NK-92 (cell line): ENCODE measurements at regions not wholly inside any gene's neighbourhood (a gene's known extent, or its start where the extent isn't known, plus 50 kb on each side); places are given as distances from the start of the nearest gene placed in this dataset.

Source experiments
- DNase-seq: peaks from one replicate; lab custom pipeline; 2025; ENCODE audit not compliant: unreplicated experiment; lab: John Stamatoyannopoulos, UW

- DNase-seq = no peak
Observed at GRCh38 chr2:126359494-126359893, 296.5 kb upstream of the GYPC start.

GRCh38 chr2:126367361-126367760, 288.6 kb upstream of the GYPC start:
- DNase-seq = no peak

GRCh38 chr2:126368758-126369157, 287.2 kb upstream of the GYPC start:
- DNase-seq = no peak

- no peak for DNase-seq
Observed at GRCh38 chr2:126370201-126370600, 285.8 kb upstream of the GYPC start.

DNA sequence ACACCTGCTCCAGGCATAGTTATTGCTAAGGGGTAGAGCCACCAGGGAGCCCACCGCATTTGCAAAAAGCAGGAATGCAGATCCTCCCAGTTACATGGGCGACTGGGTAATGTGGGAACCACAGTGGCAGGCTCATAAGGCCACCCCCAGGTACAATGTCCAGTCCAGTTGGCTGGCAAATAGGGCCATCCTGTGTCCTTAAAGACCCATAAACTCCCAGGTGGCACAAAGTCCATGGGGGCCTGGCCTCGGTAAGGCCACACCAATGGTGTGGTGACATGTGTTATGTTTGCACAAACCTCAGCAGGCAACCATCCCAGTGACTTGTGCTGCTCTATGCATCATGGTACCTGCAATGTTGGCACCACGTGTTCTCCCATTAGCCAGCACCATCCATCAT, 283.6 kb upstream of the GYPC start:
- no peak for DNase-seq

- no peak for DNase-seq
Observed at GRCh38 chr2:126378176-126378575, 277.8 kb upstream of the GYPC start.

DNA sequence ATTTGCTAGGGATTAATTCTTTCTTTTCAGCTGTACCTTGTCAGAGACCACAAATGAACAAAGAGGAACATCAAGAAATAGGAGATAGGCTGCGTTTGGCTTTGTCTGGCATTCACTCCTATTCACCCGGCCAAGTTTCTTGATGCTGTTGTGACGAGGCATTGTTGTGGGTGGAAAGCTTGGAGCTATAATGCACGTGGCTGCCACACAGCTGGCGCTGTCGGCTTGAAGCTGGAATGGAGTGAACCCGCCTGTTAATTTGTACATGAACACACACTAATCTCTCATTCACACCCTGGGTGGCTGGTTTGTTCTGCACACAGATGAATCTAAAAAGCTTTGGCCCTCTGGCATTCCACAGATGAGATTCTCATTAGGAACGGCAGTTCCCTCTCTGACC, 274.9 kb upstream of the GYPC start:
- no peak for DNase-seq

- DNase-seq = no peak
Observed at GRCh38 chr2:126382998-126383397, 273.0 kb upstream of the GYPC start.

DNA sequence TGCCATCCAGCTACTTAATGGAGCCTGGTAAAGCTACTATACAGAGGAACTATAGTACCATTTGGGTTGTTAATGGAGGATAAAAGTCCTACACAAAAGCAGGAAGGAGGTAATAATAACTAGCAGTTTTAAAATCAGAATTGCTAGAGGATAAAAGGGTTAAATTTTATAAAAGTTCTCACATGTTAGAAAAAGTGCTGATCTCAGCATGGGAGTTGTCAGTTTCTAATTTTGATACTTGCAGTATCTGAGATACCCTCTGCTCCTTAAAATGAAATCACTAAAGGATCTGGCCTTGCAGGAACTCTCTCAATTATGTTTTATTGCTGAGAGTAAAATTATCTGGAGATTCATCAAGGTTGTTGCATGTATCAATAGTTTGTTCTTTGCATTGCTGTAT, 272.2 kb upstream of the GYPC start:
- DNase-seq = no peak

- no peak for DNase-seq
Observed at GRCh38 chr2:126385441-126385840, 270.5 kb upstream of the GYPC start.

- DNase-seq = no peak
Observed at GRCh38 chr2:126385983-126386382, 270.0 kb upstream of the GYPC start.

DNA sequence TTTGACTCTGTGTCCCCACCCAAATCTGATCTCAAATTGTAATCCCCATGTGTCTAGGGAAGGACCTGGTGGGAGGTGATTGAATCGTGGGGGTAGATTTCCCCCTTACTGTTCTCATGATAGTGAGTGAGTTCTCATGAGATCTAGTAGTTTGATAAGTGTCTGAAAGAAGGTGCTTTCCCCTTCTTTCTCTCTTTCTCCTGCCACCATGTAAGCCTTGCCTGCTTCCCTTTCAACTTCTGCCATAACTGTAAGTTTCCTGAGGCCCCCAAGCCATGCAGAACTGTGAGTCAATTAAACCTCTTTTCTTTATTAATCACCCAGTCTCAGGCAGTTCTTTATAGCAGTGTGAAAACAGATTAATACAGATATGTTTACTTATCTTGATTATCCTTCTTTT, 266.5 kb upstream of the GYPC start:
- no peak for DNase-seq

DNA sequence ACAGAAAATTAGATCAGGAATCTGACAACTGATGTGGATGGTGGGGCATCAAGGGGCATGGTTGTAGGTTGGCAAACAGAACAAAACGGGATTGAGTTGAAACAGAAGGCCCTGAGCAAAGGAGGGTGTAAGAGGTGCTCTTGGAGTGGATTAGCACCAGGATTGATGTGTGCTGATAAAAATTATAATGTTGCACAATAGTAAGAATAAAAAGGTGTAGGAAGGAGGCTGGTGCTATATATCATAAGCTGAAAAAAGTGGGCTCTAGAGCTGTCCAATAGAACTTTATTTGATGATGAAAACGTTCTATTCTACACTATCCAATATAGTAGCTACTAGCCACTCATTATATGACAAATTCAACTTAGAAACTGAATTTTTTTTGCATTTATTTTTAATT, 263.1 kb upstream of the GYPC start:
- no peak for DNase-seq

- no peak for DNase-seq
Observed at GRCh38 chr2:126399001-126399400, 257.0 kb upstream of the GYPC start.

DNA sequence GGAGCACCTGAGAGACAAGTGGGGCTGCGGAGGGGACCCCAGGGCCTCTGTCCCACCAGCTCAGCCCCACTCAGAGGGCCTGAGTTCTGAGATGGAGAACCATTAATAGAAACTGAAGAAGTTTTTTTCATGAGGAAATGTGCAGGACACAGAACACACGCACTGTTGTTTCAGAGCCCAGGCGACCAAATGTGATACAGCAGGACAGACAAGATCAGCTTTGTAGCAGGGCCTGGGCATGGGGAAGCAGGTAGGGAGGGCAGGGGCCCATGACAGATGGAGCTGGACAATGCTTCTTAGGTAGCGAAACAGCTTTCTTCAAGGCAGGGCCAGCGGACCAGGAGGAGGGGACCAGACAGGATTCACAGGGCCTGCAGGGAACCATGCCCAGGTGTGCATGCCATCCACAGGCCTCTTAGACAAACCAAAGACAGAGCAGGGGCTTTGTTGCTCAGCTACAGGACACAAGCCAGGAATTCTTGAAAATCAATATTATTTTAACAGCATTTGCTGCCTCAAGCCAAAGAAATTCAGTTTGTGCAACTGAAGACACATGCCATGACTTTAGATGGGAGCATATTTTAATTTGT, 252.8 kb upstream of the GYPC start:
- no peak for DNase-seq

DNA sequence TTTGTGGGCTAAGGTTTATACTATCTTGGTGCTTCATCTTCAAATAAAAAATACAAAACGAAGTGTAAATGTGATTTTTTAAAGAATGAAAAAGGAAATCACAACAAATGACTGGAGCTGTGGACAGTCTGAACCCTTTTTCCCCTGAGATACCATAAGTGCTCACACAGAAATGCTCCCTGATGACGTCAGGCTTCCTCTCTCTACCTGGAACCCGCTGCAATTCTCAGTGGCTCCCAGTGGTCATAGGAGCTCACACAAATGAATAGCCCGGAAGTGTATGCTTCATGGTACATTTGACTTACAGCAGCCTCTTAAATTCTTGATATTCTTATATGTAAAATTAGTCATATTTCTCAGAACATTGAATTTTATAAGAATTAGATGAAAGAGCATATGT, 249.7 kb upstream of the GYPC start:
- no peak for DNase-seq

DNA sequence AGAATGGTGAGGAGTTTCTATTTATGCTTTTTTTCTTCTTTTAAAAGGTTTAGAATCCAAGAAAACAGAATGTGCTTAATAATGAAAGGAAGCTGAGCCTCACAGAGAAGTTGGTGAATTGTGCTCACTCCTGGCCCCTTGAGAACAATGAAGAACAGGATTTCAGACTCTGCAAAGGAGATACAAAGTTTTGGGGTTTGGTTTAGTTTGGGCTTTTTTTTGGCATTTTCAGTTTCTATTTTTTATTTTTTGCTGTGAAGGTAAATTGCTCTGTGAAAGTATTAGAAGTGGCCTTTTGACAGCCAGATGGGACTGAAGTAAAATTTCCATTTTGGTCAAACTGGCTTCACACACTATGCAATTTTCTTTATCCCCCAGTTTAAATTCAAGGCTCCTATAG, 247.3 kb upstream of the GYPC start:
- DNase-seq = no peak

GRCh38 chr2:126409850-126410249, 246.1 kb upstream of the GYPC start:
- DNase-seq = no peak

GRCh38 chr2:126413079-126413478, 242.9 kb upstream of the GYPC start:
- no peak for DNase-seq

- DNase-seq = no peak
Observed at GRCh38 chr2:126419403-126419802, 236.6 kb upstream of the GYPC start.

DNA sequence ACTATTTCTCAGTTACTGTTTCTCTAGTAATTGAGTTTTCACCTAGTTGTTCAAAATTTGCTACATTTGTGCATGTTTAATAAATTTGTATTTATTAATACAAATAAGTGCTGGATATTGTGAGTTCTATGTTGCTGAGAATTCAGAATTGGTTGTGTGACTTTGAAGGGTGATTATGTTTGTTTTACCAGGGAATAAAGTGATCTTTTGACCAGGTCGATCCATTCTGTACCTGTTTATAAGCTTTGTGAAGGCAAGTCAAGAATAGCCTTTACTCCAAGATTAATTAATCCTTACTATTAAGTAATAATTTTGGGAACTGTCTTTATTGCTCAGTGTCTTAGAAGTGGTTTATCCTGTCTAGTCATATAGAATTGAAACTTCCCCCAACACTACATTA, 230.0 kb upstream of the GYPC start:
- no peak for DNase-seq

DNA sequence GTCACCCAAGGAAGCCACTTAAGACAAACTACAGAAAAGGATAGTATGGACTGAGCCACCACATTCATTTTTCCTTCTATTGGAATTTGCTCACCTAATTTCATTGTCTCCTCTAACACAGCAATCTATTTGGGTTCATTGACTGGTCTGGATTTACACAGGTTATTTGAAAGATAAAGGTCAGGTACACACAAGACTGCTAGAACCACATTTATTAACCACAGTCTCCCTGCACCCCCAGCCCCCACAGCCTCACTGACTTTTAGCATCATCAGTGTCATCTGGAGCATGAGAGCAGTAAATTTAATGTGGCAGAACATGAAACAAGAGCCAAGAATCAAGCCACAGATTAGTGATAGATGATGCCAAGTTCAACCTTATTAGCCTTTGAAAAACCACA, 226.9 kb upstream of the GYPC start:
- no peak for DNase-seq

GRCh38 chr2:126431136-126431535, 224.8 kb upstream of the GYPC start:
- no peak for DNase-seq

- no peak for DNase-seq
Observed at GRCh38 chr2:126436411-126436810, 219.5 kb upstream of the GYPC start.
